Ovary (tissue), 3 donors: ENCODE measurements at regions not wholly inside any gene's neighbourhood (a gene's known extent, or its start where the extent isn't known, plus 50 kb on each side); places are given as distances from the start of the nearest gene placed in this dataset.

Experiments
- POLR2A ChIP-seq: fragments of 450-650 bp; IDR thresholded peaks from one replicate; pipeline ENCODE4 v1.6.1; 2017; ENCODE audit warnings: antibody characterized with exemption, mild to moderate bottlenecking, moderate library complexity
- TF ChIP-seq, protein P1 (sequence below), 3 donors: fragments of 450-650 bp in 2 of 3; fragments of 200-600 bp in 1 of 3; IDR thresholded peaks; one replicate each; pipeline versions ENCODE4 v1.5.1 to v1.8.0; 2016 to 2022; ENCODE audit warnings: antibody characterized with exemption in 3 of 3, mild to moderate bottlenecking in 1 of 3
- donor health status: DM: no; HTN: no; CAD: no.

DNA sequence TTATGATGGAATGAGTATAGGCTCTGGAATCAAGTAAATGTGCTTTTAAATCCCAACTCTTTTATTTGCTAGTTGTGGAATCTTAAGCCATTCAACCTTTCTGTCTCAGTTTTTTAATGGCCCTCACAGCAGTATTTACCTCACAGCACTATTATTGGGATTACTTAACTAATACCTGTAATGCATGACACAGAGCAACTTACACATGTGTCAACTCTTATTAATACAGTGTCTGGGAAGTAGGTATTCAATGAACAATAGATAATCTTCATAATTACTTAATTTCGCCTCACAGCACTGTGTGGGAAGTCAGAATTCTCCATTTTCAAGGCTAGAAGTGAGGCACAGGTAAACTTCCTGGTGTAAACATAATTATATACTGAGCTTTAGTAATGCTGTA lies 149.7 kb upstream of the NUDT6 start:
- TF ChIP-seq, protein P1, sequence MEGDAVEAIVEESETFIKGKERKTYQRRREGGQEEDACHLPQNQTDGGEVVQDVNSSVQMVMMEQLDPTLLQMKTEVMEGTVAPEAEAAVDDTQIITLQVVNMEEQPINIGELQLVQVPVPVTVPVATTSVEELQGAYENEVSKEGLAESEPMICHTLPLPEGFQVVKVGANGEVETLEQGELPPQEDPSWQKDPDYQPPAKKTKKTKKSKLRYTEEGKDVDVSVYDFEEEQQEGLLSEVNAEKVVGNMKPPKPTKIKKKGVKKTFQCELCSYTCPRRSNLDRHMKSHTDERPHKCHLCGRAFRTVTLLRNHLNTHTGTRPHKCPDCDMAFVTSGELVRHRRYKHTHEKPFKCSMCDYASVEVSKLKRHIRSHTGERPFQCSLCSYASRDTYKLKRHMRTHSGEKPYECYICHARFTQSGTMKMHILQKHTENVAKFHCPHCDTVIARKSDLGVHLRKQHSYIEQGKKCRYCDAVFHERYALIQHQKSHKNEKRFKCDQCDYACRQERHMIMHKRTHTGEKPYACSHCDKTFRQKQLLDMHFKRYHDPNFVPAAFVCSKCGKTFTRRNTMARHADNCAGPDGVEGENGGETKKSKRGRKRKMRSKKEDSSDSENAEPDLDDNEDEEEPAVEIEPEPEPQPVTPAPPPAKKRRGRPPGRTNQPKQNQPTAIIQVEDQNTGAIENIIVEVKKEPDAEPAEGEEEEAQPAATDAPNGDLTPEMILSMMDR (IDR thresholded peaks at IDR 0.05): no peak
- TF ChIP-seq POLR2A: no peak
